Inflammatory macrophage (primary cell): ENCODE measurements at regions not wholly inside any gene's neighbourhood (a gene's known extent, or its start where the extent isn't known, plus 50 kb on each side); places are given as distances from the start of the nearest gene placed in this dataset.
"Not testable (repeated sequence)": the region's sequence is repeated elsewhere in the genome, so short reads cannot be mapped to it uniquely, and the experiment has no call there.

Source experiments
- DNase-seq, 2 donors: peaks; one replicate each; pipeline ENCODE4 v3.0.0-alpha.2; 2020 to 2022

DNA sequence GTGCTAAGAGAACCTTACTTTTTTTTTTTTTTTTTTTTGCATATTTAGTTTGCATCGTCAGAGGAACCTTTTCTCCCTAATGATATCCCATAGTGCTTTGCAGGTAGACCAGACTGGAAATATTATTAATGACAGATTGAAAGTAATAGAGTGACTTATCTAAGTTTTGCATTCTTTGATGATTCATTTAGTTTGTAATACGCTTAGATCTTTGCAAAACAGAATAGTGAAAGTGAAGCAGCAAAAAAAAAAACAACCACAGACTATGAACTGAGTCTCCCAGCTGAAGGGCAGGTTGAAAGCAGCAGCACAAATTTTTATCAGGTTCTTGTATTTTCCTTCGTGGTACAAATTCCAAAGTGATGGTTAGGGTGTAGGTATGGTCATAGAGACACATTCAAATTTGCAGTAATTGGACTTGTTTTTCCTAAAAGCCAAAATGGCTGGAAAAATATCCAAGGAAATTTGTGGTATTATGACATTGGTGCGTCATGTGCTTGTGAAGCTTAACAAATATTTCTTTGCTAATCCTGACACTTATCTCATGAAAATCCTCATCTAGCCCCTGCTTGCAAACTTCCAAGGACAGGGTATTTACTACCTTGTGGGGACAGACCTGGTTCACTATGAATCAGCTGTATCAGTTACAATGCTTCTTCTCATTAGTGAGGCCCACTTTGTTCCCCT lies 81.8 kb upstream of the CREB5 start:
- no peak for DNase-seq

DNA sequence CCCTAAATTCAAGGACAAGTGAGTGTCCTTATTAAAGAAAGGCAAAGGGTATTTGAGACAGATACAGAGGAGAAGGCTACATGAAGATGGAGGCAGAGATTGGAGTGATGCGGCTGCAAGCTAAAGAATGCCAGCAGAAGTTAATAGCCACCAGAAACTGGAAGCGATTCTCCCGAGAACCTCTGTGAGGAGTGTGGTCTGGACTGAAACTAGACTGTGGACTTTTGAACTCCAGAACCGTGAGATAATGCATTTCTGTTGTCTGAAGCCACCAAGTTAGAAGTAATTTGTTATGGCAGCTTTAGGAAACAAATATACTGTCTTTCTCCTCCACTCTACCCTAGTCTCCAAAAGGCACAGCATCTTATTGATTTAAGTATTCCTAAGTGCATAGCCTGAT lies 80.3 kb upstream of the CREB5 start:
- no peak for DNase-seq

DNA sequence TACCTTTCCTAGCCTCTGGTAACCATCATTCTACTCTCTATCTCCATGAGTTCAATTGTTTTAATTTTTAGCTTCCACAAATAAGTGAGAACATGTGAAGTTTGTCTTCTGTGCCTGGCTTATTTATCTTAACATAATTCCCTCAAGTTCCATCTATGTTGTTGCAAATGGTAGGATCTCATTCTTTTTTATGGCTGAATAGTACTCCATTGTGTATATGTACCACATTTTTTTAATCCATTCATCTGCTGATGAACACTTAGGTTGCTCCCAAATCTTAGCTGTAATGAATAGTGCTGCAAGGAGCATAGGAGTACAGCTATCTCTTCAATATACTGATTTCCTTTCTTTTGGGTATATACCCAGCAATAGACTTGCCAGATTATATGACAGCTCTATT lies 78.8 kb upstream of the CREB5 start:
- DNase-seq, result not testable (repeated sequence)

DNA sequence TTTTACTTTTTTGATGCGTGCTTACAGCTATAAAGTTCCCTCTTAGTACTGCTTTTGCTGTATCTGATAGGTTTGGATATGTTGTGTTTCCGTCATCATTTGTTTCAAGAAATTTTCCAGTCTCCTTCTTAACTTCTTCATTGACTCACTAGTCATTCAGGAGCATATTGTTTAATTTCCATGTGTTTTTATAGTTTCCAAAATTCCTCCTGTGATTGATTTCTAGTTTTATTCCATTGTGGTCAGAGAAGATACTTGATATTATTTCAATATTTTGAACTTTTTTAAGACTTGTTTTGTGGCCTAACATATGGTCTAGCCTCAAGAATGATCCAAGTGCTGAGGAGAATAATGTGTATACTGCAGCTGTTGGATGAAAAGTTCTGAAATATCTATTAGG lies 75.5 kb upstream of the CREB5 start:
- no peak for DNase-seq

DNA sequence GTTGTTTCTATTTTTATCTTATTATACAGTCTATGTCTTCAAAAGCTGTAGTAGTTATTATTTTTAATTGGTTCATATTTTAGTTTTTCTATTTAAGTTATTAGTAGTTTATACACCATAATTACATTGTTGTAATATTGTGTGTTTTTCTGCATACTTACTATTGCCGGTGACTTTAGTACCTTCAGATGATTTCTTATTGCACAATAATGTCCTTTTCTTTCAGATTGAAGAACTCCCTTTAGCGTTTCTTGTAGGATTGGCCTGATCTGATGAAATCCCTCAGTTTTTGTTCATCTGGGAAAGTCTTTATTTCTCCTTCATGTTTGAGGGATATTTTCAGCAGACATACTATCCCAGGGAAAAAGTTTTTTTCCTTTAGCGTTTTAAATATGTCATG lies 74.3 kb upstream of the CREB5 start:
- DNase-seq, result no peak

DNA sequence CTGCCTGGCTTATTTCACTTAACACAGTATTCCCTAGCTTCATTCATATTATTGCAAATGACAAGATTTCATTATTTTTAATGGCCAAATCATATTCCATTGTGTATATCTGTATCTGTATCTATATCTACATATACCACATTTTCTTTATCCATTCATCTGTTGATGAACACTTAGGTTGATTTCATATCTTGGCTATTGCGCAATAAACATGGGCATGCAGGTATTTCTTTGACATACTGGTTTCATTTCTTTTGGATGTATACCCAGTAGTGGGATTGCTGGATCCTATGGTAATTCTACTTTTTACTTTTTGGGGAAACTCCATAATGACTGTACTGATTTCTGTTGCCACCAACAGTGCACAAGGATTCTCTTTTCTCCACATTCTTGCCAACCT lies 68.9 kb upstream of the CREB5 start:
- DNase-seq, result no peak

DNA sequence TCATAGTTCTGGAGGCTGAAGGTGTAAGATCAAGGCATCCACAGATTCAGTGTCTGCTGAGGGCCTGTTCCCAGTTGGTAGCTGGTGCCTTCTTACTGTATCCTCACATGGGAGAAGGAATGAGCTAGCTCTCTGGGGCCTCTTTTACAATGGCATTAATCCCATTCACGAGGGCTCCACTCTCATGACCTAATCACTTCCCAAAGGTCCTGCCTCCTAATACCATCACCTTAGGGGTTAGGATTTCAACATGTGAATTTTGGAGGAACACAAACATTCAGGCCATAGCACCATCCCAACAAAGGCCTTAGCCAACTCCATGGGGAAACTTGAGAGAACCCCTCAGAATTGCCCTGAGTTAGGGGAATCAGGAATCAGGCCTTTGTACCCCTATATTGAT lies 66.1 kb upstream of the CREB5 start:
- no peak for DNase-seq

DNA sequence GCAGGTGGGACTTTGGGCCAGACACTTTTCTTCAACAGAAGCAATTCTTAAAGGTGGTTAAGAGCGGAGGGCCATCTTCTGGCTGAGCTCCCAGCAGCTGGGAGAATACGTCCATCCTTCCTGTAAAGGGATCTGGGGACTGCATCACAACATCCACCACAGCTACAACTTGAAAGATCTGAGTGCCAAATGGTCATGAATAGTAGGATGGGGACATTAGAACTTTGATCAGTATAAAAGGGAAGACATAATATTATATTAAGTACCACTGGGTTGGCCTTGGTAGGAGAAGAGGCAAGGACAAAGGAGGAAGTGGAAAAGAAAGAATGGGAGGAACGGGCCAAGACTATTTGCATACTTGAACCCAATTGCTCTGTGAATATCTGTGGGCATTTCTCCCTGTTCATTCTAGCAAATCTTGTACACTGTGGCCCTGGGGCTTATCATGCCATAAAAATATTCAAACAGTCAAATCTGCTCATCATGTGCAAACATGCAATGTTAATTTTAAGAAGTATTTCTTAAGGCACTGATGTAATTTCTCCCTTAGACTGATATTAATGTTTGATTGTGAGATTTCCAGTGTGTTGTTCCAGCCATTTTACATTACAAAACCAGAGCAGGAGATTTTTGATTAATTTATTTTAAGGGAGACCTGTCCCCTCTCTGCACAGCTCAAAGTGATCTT lies 65.5 kb upstream of the CREB5 start:
- no peak for DNase-seq

DNA sequence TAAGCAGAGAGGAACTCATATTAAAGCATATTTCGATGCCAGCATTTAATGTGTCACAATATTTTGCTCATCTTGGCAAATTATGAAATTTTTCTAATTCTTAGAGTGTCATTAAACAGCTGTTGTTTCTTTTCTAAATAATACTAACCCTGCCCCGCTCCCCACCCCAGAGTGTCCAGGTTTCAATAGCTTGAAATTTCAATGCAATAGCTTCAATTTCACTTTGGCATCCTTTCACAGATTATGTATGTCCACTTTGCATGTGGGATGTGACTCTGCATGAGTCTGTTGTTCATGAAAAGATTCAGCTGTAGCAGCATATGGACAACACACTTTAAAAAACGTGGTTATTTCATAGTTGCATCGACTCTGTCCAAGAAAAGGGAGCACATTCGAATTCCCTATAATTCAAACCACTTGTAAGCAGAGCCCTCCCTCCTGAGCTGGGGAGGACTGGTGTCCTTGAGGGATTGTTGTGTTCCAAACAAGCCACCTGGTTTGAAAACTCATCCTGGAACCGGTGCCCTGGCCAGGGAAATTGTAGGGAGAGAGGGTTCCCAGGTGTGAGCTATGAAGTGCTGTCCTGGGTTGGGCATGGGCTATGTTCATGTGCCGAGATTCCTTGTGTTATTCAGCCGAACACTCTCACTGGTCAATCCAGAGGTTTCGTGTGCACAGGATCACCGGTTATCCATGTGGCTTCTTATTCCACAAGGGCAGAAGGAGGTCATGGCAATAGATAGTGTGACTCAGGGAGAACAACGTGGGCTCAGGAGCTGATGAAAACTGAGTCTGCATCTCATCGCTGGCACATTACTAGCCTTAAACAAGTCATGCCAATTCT lies 64.6 kb upstream of the CREB5 start:
- DNase-seq, result no peak

DNA sequence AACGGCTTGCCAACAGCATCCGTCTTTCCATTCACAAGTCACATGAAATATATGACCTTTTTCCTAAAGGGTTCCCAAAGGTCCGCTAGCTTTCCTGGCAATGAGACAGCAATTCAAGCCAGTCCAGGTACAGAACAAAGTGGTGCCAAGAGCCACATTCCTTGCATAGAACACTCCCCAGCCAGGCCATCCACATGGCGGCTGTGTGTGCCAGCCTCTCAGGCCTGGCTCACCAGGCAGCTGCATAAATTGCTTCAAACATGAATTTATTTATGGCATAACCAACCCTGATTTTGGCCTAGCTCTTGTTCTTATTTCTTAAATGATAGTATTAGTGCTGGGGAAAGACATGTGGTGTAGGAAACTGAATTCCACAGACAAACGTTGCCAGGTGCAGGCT lies 63.7 kb upstream of the CREB5 start:
- DNase-seq, result no peak

DNA sequence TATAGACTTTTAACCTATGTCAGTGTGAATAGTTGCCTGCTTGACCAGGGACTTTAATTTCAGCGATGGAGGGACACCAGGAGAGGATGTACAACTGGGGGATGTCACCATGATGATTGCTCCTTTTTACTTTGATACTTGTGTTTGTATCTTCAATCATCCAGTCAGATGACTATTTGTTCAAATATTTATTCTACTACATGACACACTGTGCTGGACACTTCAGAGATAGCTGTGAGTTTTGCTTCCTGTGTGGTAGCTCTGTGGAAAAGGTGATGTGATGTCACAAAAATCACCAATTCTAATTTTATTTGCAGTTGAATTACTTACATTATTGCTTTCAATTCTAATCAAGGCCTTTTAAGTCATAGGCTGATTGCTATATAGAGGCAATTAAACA lies 62.7 kb upstream of the CREB5 start:
- DNase-seq, result no peak

DNA sequence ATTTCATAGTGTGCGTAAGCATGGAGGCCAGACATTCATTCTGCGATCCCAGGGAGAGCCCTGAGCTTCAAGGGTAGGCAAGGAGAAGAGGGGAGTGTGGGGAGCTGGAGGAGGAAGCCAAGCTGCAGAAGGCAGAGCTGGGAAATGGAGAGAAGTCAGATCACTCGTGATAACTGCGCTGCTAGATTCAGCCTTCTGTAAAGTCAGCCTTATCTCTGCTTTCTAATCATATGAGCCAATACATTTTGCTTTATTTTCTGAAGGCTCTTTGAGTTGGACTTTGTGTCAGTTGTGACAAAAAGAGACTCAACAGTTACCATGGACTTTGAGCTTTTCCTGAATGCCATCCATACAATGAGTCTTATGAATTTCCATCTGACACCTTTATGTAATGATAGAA lies 61.7 kb upstream of the CREB5 start:
- no peak for DNase-seq

DNA sequence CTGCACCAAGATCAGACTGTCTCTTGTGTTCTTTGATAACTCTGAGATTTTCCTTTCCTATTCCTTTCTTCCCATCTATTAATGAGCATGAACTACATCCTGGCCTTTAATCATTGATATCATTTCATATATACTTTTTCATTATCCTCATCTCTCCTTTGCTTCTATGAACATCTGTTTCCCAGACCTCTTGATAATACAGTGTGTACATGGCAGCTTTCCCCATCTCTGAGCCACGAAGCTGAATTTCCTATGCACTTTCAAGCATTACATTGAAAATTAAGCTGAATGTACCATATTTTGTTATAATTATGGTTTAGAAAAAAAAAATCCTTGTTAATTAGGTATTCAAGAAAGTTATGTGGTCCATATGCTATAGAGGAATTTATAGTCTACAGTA lies 60.9 kb upstream of the CREB5 start:
- no peak for DNase-seq

DNA sequence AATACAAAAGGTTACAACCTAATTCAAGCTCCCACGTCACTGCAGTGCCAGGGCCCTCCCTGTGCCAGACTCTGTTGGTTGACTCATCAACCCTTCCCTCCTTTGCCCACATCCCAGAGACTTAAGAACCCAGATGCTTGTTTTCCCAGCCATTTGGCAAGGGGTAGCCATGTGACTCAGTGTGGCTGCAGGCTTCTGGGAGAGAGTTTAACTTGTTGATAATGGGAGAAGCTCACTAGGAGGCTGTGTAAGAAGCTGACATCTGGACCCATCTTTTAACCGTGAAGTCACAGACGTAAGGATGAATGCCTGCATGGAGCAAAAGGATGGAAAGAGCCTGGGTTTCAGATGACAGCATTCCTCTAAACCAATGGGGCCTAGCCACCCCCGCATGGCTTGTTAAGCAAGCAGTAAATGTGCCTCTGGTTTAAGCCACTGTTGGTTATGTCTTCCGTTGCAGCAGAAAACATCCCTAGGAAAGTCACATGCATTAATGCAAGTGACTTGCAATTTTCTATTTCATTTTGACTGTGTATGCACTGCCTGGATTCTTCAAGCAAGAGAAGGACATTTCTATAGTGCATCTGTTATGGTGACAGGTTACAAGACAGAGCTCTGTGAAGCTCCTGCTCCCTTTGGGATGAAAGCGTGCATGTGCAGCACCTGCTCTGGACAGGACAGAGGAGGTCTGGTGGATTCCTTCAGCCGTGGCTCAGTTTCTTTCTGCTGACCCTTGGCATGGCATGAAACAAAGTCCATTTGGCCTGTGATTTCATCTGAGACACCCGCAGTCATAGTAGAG lies 57.5 kb upstream of the CREB5 start:
- DNase-seq, result no peak

DNA sequence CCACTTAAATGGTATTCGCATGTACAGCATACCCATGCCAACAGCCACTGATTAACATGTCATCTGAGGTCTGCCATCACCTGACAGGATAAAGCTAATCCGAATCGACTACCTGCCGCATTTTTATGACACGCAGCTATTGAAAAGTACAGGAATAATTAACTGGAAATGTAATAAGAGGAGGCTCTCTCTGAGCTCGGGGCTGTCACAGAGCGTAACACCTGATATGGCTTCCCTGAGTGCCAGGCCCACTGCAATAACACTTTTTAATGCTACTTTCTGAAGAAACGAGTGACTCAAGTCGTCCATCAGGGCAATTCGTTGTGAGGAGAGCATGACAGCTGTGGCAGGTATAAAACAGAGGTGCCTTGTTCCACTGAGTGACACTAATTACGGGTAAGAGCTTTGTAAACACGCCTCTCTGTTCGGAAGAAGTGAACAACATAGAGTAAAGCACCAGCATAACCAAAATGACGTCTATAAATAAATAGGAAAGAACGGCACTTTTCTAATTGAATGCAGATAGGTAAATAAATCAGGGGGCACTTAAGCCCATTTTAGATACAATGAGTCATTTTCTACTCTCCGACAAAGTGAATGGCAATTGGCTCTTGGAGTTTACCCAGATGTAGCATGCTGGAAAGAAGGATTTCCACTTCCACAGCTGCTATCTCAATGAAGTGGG lies 56.5 kb upstream of the CREB5 start:
- no peak for DNase-seq

DNA sequence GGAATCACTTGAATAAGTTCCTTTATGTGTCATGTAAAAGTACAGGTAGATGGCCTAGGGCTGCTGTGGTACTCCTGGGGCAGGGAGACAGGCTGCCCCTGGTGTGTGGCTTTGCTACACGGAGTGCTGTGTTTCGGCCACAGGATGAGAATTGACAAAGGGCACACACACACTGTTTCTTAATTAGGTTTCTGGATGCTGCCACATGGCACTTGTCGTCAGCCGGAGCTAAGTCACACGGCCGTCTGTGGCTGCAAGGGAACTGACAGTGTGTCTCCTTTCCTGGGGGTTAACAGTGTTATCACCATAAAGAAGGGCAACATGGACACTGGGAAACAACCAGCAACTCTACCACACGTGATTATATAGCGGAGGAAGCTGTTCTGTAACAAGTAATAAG lies 55.7 kb upstream of the CREB5 start:
- no peak for DNase-seq

DNA sequence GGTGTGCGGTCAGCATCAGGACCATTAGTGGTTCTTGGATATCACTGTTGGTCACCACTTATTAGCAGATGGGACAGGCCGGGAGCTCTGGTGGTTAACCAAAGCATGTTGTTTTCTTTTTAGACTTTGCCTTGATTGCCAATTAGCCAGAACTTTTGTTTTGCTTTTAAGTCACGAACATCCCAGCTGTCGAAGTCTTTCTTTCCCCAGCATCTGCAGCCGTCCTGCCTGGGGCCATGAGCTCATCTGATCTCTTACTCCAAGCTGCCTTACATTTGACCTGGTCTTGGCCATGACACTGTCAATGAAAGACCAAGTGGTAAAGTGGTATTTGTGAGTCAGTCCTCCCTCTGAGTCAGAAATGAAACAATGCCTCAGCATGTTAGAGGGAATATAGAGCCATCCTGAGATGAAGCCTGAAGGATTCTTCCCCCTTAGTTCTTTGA lies 53.9 kb upstream of the CREB5 start:
- no peak for DNase-seq

DNA sequence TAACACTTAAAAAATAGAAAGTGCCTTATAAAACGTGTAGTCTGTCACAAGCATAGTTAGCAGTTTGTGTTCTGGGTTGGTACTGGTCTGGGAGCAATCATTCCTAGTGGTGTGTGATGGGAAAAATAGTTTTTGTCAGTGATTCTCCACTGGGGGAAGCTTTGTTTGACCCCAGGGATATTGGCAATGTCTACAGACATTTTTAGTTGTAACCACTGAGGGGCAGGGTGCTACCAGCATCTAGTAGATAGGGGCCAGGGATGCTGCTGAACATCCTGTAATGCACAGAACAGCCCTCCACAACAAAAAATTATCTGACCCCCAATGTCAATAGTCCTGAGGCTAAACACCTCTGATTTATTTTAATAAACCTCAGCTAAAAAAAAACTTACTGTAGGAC lies 51.6 kb upstream of the CREB5 start:
- no peak for DNase-seq

DNA sequence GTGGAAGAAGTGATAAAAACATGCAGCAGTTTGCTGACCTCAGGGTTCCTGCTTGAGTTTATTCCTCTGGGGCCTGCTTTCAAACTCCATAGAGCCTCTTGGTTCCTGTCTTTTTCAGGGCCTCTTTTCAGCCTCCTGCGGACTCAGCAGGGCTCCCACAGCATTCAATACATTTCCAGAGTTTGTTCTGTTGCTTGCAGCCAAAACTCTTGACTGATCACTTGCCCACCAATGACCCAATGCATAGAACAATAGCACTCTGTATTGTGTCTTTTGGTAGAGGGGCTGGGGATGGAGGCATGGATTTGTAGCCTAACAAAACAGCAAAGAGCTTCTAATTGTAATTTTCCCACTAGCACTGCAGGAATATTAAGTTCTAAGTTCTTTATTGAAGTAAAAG lies 50.8 kb upstream of the CREB5 start:
- DNase-seq, result no peak

DNA sequence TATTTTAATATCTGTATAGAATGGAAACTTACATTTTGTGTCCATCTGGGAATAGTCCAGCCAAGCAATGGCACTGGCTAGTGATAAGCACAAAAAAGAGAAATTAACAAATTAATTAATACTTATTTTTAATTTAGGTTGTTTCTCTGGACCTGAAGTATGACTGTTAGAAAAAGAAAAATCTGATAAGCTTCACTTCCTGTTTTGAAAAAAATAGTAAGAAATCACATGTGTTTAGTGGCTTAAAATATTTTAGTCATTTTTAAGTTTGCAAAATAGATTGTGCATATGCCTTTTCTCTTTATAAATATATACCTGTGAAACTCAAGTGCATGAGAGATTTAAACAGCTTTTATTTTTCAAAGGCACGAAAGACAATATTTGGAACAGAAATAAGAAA lies 50.1 kb upstream of the CREB5 start:
- DNase-seq, result no peak
